NCI-H82 treated with DMSO at 0.1 percent for 48 hours (cell line): ENCODE measurements at regions not wholly inside any gene's neighbourhood (a gene's known extent, or its start where the extent isn't known, plus 50 kb on each side); places are given as distances from the start of the nearest gene placed in this dataset.

Experiments used
- DNase-seq: peaks from one replicate; lab custom pipeline; 2025; ENCODE audit not compliant: unreplicated experiment; lab: John Stamatoyannopoulos, UW

- no peak for DNase-seq
These were observed 64.5 kb upstream of the HMGA2 start for GRCh38 chr12:65759735-65760134.

GRCh38 chr12:65761301-65761700, 63.0 kb upstream of the HMGA2 start:
- no peak for DNase-seq

GRCh38 chr12:65764325-65764724, 60.0 kb upstream of the HMGA2 start:
- DNase-seq = no peak

GRCh38 chr12:65765436-65765813, 58.9 kb upstream of the HMGA2 start:
- DNase-seq = no peak

- DNase-seq = no peak
These were observed 54.4 kb upstream of the HMGA2 start for GRCh38 chr12:65769880-65770279.
